B cell (primary cell): ENCODE measurements at regions not wholly inside any gene's neighbourhood (a gene's known extent, or its start where the extent isn't known, plus 50 kb on each side); places are given as distances from the start of the nearest gene placed in this dataset.

ENCODE experiments used
- CTCF ChIP-seq: fragments of 200-600 bp; IDR thresholded peaks from one replicate; pipeline ENCODE4 v1.8.0; 2022; ENCODE audit warnings: antibody characterized with exemption, mild to moderate bottlenecking
- EZH2 ChIP-seq: IDR thresholded peaks from 2 replicates; pipeline ENCODE4 v1.6.1; 2012; ENCODE audit warnings: borderline replicate concordance, low read depth, mild to moderate bottlenecking, moderate library complexity, low read length; ENCODE audit not compliant: insufficient read depth, poor library complexity, severe bottlenecking

- TF ChIP-seq CTCF = no peak
- no peak for TF ChIP-seq EZH2
These were observed 608.1 kb downstream of the TENT5A start for GRCh38 chr6:81144346-81144745.
